SU-DHL-6 (cell line): ENCODE measurements at regions not wholly inside any gene's neighbourhood (a gene's known extent, or its start where the extent isn't known, plus 50 kb on each side); places are given as distances from the start of the nearest gene placed in this dataset.

Experiments
- H2AFZ ChIP-seq: fragments of 200-600 bp; sonication (generic); 2 replicates; pipeline ENCODE4 v1.6.1; 2014; ENCODE audit warnings: low read depth, mild to moderate bottlenecking, moderate library complexity, mixed read lengths, antibody characterized with exemption, low read length; ENCODE audit not compliant: severe bottlenecking
- H3F3A ChIP-seq: fragments of 200-600 bp; shearing (Covaris generic); 2 replicates; pipeline ENCODE4 v1.6.0; 2016; ENCODE audit warnings: antibody characterized with exemption, mild to moderate bottlenecking; ENCODE audit not compliant: insufficient read depth
- H3K27ac ChIP-seq: fragments of 200-600 bp; sonication (generic); 2 replicates; pipeline ENCODE4 v1.5.1; 2016; ENCODE audit warnings: low read depth, mild to moderate bottlenecking, low read length, moderate library complexity, mixed read lengths
- H3K27me3 ChIP-seq: fragments of 200-600 bp; sonication (generic), shearing (Covaris generic); 2 replicates; pipeline ENCODE4 v1.6.0; 2014; ENCODE audit warnings: mild to moderate bottlenecking, low read length
- H3K36me3 ChIP-seq: fragments of 200-600 bp; sonication (generic); 2 replicates; pipeline ENCODE4 v1.6.1; 2014; ENCODE audit warnings: mild to moderate bottlenecking, low read length, mixed read lengths
- H3K4me2 ChIP-seq: fragments of 300-600, 200-600 bp; shearing (Covaris generic), sonication (generic); 2 replicates; pipeline ENCODE4 v1.6.0; 2014; ENCODE audit warnings: low read length, low read depth, mild to moderate bottlenecking; ENCODE audit not compliant: poor library complexity, severe bottlenecking
- H3K4me3 ChIP-seq: fragments of 200-600 bp; sonication (generic); 2 replicates; pipeline ENCODE4 v1.5.1; 2014; ENCODE audit warnings: antibody characterized with exemption, low read length, mild to moderate bottlenecking, mixed read lengths; ENCODE audit not compliant: insufficient read depth, poor library complexity, severe bottlenecking
- H3K79me2 ChIP-seq: fragments of 200-600 bp; sonication (generic); 2 replicates; pipeline ENCODE4 v1.6.1; 2014; ENCODE audit warnings: mild to moderate bottlenecking, low read length, moderate library complexity; ENCODE audit not compliant: insufficient read depth
- H3K9ac ChIP-seq: fragments of 200-600 bp; sonication (generic); 2 replicates; pipeline ENCODE4 v1.7.0; 2014; ENCODE audit warnings: mild to moderate bottlenecking, low read length
- H3K9me2 ChIP-seq: fragments of 200-600 bp; sonication (generic); replicated peaks from 2 replicates; pipeline ENCODE4 v1.6.1; 2014; ENCODE audit warnings: low read length; ENCODE audit not compliant: insufficient read depth
- H3K9me3 ChIP-seq: fragments of 200-600 bp; sonication (generic); 2 replicates; pipeline ENCODE4 v1.6.1; 2014; ENCODE audit warnings: low read length, mixed read lengths; ENCODE audit not compliant: insufficient read depth
- H4K20me1 ChIP-seq: fragments of 200-600 bp; sonication (generic); 2 replicates; pipeline ENCODE4 v1.6.1; 2014; ENCODE audit warnings: low read depth, mild to moderate bottlenecking, antibody characterized with exemption, low read length, moderate library complexity, mixed read lengths
- EZH2phosphoT487 ChIP-seq: fragments of 200-600 bp; sonication (generic), shearing (Covaris generic); conservative IDR thresholded peaks from 2 replicates; pipeline ENCODE4 v1.6.1; 2018; ENCODE audit warnings: mild to moderate bottlenecking, antibody characterized with exemption, low read length, moderate library complexity, mixed read lengths
- TF ChIP-seq, protein P1 (sequence below): fragments of 200-600 bp; sonication (generic); IDR thresholded peaks from one replicate; pipeline ENCODE4 v1.5.1; 2017; ENCODE audit warnings: antibody characterized with exemption, mild to moderate bottlenecking, low read length, moderate library complexity; ENCODE audit not compliant: insufficient read depth, poor library complexity, severe bottlenecking

- no peaks in the 10 kb centered on the region; the same call in 1 of the 2 replicates for H3K27me3 ChIP-seq
- H3K79me2 ChIP-seq, result no peaks in the 10 kb centered on the region
- H3K4me2 ChIP-seq, result no peak overlapping the region
- H2AFZ ChIP-seq, result no peak overlapping the region
- no peaks in the 10 kb centered on the region for H4K20me1 ChIP-seq
- H3K9me2 ChIP-seq, result no peaks in the 10 kb centered on the region
- H3K9ac ChIP-seq, result no peak overlapping the region
- no peaks in the 10 kb centered on the region for H3K36me3 ChIP-seq
- H3K9me3 ChIP-seq, result no peaks in the 10 kb centered on the region
- H3K4me3 ChIP-seq, result no peak overlapping the region
- TF ChIP-seq EZH2phosphoT487, result no peak
- TF ChIP-seq, protein P1, sequence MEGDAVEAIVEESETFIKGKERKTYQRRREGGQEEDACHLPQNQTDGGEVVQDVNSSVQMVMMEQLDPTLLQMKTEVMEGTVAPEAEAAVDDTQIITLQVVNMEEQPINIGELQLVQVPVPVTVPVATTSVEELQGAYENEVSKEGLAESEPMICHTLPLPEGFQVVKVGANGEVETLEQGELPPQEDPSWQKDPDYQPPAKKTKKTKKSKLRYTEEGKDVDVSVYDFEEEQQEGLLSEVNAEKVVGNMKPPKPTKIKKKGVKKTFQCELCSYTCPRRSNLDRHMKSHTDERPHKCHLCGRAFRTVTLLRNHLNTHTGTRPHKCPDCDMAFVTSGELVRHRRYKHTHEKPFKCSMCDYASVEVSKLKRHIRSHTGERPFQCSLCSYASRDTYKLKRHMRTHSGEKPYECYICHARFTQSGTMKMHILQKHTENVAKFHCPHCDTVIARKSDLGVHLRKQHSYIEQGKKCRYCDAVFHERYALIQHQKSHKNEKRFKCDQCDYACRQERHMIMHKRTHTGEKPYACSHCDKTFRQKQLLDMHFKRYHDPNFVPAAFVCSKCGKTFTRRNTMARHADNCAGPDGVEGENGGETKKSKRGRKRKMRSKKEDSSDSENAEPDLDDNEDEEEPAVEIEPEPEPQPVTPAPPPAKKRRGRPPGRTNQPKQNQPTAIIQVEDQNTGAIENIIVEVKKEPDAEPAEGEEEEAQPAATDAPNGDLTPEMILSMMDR, result no peak
- H3F3A ChIP-seq, result no peaks in the 10 kb centered on the region
- no peak overlapping the region for H3K27ac ChIP-seq
Observed at GRCh38 chr3:36317915-36318314, 62.4 kb upstream of the STAC start.

- TF ChIP-seq EZH2phosphoT487, result no peak
- TF ChIP-seq, protein P1, result no peak
Observed at GRCh38 chr3:36318621-36319200, 61.6 kb upstream of the STAC start.

GRCh38 chr3:36319680-36320079 is 60.6 kb upstream of the STAC start:
- Histone ChIP-seq H3K79me2 (no peaks in the 10 kb centered on the region), H2AFZ (no peak overlapping the region), H3K36me3 (no peaks in the 10 kb centered on the region), H3K4me3 (no peak overlapping the region), H3K9me2 (no peaks in the 10 kb centered on the region), H3K4me2 (no peak overlapping the region), H3K9ac (no peak overlapping the region), H3F3A (no peaks in the 10 kb centered on the region), H4K20me1 (no peaks in the 10 kb centered on the region), H3K27me3 (no peaks in the 10 kb centered on the region), H3K27ac (no peak overlapping the region), H3K9me3 (no peaks in the 10 kb centered on the region)
- no peak for TF ChIP-seq EZH2phosphoT487
- TF ChIP-seq, protein P1, result no peak

More at GRCh38 chr3:36318621-36319200, 61.6 kb upstream of the STAC start:
- no peak overlapping the region for H3K27ac ChIP-seq
- H3K9me3 ChIP-seq, result no peaks in the 10 kb centered on the region
- no peak overlapping the region for H3K4me2 ChIP-seq
- H4K20me1 ChIP-seq, result no peaks in the 10 kb centered on the region
- H3K9ac ChIP-seq, result no peak overlapping the region
- no peaks in the 10 kb centered on the region for H3K27me3 ChIP-seq
- no peak overlapping the region for H2AFZ ChIP-seq
- no peak overlapping the region for H3K4me3 ChIP-seq
- H3K79me2 ChIP-seq, result no peaks in the 10 kb centered on the region
- H3K36me3 ChIP-seq, result no peaks in the 10 kb centered on the region
- no peaks in the 10 kb centered on the region for H3F3A ChIP-seq
- H3K9me2 ChIP-seq, result no peaks in the 10 kb centered on the region
